Smooth muscle cell (in vitro differentiated cells): ENCODE measurements at regions not wholly inside any gene's neighbourhood (a gene's known extent, or its start where the extent isn't known, plus 50 kb on each side); places are given as distances from the start of the nearest gene placed in this dataset.

Source experiments
- DNase-seq: peaks from one replicate; lab custom pipeline; 2025; ENCODE audit not compliant: unreplicated experiment; lab: John Stamatoyannopoulos, UW
- H2AFZ ChIP-seq: fragments of 200-600 bp; sonication (generic); 2 replicates; pipeline ENCODE4 v1.6.0; 2016; ENCODE audit warnings: antibody characterized with exemption, low read depth, mild to moderate bottlenecking
- H3F3A ChIP-seq: fragments of 200-600 bp; sonication (generic); 2 replicates; pipeline ENCODE4 v1.6.0; 2017; ENCODE audit warnings: antibody characterized with exemption, low read depth
- H3K27ac ChIP-seq: fragments of 200-600 bp; sonication (generic); 2 replicates; pipeline ENCODE4 v1.5.1; 2016; ENCODE audit warnings: low read depth, mild to moderate bottlenecking
- H3K27me3 ChIP-seq: fragments of 200-600 bp; sonication (generic); 2 replicates; pipeline ENCODE4 v1.6.1; 2016; ENCODE audit warnings: low read depth, mild to moderate bottlenecking
- H3K36me3 ChIP-seq: fragments of 200-600 bp; sonication (generic); 2 replicates; pipeline ENCODE4 v1.5.1; 2016; ENCODE audit warnings: low read depth
- H3K4me1 ChIP-seq: fragments of 200-600 bp; sonication (generic); 2 replicates; pipeline ENCODE4 v1.5.1; 2016; ENCODE audit warnings: low read depth
- H3K4me2 ChIP-seq: fragments of 200-600 bp; sonication (generic); 2 replicates; pipeline ENCODE4 v1.6.0; 2016; ENCODE audit warnings: mild to moderate bottlenecking
- H3K4me3 ChIP-seq: fragments of 200-600 bp; sonication (generic); 2 replicates; pipeline ENCODE4 v1.5.1; 2016; ENCODE audit warnings: mild to moderate bottlenecking
- H3K79me2 ChIP-seq: fragments of 200-600 bp; sonication (generic); 2 replicates; pipeline ENCODE4 v1.6.0; 2016; ENCODE audit warnings: low read depth, mild to moderate bottlenecking
- H3K9ac ChIP-seq: fragments of 200-600 bp; sonication (generic); 2 replicates; pipeline ENCODE4 v1.6.0; 2016; ENCODE audit warnings: low read depth
- H3K9me3 ChIP-seq: fragments of 200-600 bp; sonication (generic); replicated peaks from 2 replicates; pipeline ENCODE4 v1.5.1; 2016; ENCODE audit warnings: low read depth
- H4K20me1 ChIP-seq: fragments of 200-600 bp; sonication (generic); 2 replicates; pipeline ENCODE4 v1.6.0; 2016; ENCODE audit warnings: low read depth
- CTCF ChIP-seq: fragments of 200-600 bp; sonication (generic); IDR thresholded peaks from 2 replicates; pipeline ENCODE4 v1.5.1; 2017; ENCODE audit warnings: borderline replicate concordance, mild to moderate bottlenecking, antibody characterized with exemption; ENCODE audit not compliant: insufficient read depth, poor library complexity, severe bottlenecking
- WGBS: methylation state at CpG from one replicate; pipeline ENCODE4 v1.1.7; 2016; ENCODE audit warnings: low lambda C conversion rate; 5-methylcytosine and 5-hydroxymethylcytosine counted together

GRCh38 chr12:20248646-20249045 is 119.7 kb upstream of the PDE3A start:
- Histone ChIP-seq H3K27ac (no peak overlapping the region), H3F3A (no peaks in the 10 kb centered on the region), H3K36me3 (no peaks in the 10 kb centered on the region), H4K20me1 (no peaks in the 10 kb centered on the region), H3K9me3 (peaks cover 4% of the 10 kb centered on the region), H3K4me1 (no peaks in the 10 kb centered on the region), H3K9ac (no peak overlapping the region), H2AFZ (no peak overlapping the region), H3K4me3 (no peak overlapping the region), H3K79me2 (no peaks in the 10 kb centered on the region), H3K4me2 (no peak overlapping the region), H3K27me3 (no peaks in the 10 kb centered on the region)
- WGBS: 91% methylated on average over 3 of the region's 3 CpGs
- no peak for DNase-seq
- no peak for TF ChIP-seq CTCF

GRCh38 chr12:20250761-20251160 is 117.6 kb upstream of the PDE3A start:
- H3K79me2 ChIP-seq: no peaks in the 10 kb centered on the region
- no peak overlapping the region for H2AFZ ChIP-seq
- no peaks in the 10 kb centered on the region for H4K20me1 ChIP-seq
- H3K27me3 ChIP-seq: no peaks in the 10 kb centered on the region
- no peaks in the 10 kb centered on the region for H3K4me1 ChIP-seq
- peaks cover 4% of the 10 kb centered on the region for H3K9me3 ChIP-seq
- H3F3A ChIP-seq: no peaks in the 10 kb centered on the region
- no peak overlapping the region for H3K4me3 ChIP-seq
- TF ChIP-seq CTCF: no peak
- no peak for DNase-seq
- no peak overlapping the region for H3K27ac ChIP-seq
- H3K9ac ChIP-seq: no peak overlapping the region
- H3K4me2 ChIP-seq: no peak overlapping the region
- 94% methylated on average over 1 of the region's 1 CpG for WGBS
- H3K36me3 ChIP-seq: no peaks in the 10 kb centered on the region

- no peaks in the 10 kb centered on the region for H3K36me3 ChIP-seq
- H2AFZ ChIP-seq: no peak overlapping the region
- H3K27me3 ChIP-seq: no peaks in the 10 kb centered on the region
- no peak for DNase-seq
- H3K9me3 ChIP-seq: no peaks in the 10 kb centered on the region
- H3K4me2 ChIP-seq: no peak overlapping the region
- H3K4me3 ChIP-seq: no peak overlapping the region
- no peak overlapping the region for H3K27ac ChIP-seq
- H3F3A ChIP-seq: no peaks in the 10 kb centered on the region
- TF ChIP-seq CTCF: no peak
- no peaks in the 10 kb centered on the region for H3K79me2 ChIP-seq
- no peak overlapping the region for H3K9ac ChIP-seq
- no peaks in the 10 kb centered on the region for H4K20me1 ChIP-seq
- no peaks in the 10 kb centered on the region for H3K4me1 ChIP-seq
Observed at GRCh38 chr12:20257311-20257710, 111.0 kb upstream of the PDE3A start.

GRCh38 chr12:20259786-20260185 is 108.6 kb upstream of the PDE3A start:
- no peaks in the 10 kb centered on the region for H3K9me3 ChIP-seq
- no peak overlapping the region for H3K4me3 ChIP-seq
- DNase-seq: no peak
- no peak overlapping the region for H2AFZ ChIP-seq
- no peaks in the 10 kb centered on the region for H3K27me3 ChIP-seq
- H3K4me2 ChIP-seq: no peak overlapping the region
- 92% methylated on average over 2 of the region's 2 CpGs for WGBS
- no peak for TF ChIP-seq CTCF
- peaks cover 6% of the 10 kb centered on the region for H3K4me1 ChIP-seq
- no peak overlapping the region for H3K27ac ChIP-seq
- H3F3A ChIP-seq: no peaks in the 10 kb centered on the region
- no peaks in the 10 kb centered on the region for H3K79me2 ChIP-seq
- no peaks in the 10 kb centered on the region for H4K20me1 ChIP-seq
- no peak overlapping the region for H3K9ac ChIP-seq
- H3K36me3 ChIP-seq: no peaks in the 10 kb centered on the region
